Gastrocnemius medialis (tissue), 4 donors: ENCODE measurements at regions not wholly inside any gene's neighbourhood (a gene's known extent, or its start where the extent isn't known, plus 50 kb on each side); places are given as distances from the start of the nearest gene placed in this dataset.

Experiments
- POLR2A ChIP-seq, 2 donors: fragments of 450-650 bp; IDR thresholded peaks; one replicate each; pipeline ENCODE4 v1.6.1; 2017; ENCODE audit warnings: antibody characterized with exemption in 2 of 2, mild to moderate bottlenecking in 2 of 2, moderate library complexity in 2 of 2
- TF ChIP-seq, protein P1 (sequence below), 5 experiments: fragments of 450-650 bp in 3 of 5; fragments of 200-600 bp in 2 of 5; sonication (generic) in 2 of 5; IDR thresholded peaks in 4 of 5; conservative IDR thresholded peaks in 1 of 5; 1 replicate in 4 of 5; 2 replicates in 1 of 5; pipeline ENCODE4 v1.5.1; 2016 to 2019; ENCODE audit warnings: antibody characterized with exemption in 5 of 5, mild to moderate bottlenecking in 3 of 5, moderate library complexity in 3 of 5

DNA sequence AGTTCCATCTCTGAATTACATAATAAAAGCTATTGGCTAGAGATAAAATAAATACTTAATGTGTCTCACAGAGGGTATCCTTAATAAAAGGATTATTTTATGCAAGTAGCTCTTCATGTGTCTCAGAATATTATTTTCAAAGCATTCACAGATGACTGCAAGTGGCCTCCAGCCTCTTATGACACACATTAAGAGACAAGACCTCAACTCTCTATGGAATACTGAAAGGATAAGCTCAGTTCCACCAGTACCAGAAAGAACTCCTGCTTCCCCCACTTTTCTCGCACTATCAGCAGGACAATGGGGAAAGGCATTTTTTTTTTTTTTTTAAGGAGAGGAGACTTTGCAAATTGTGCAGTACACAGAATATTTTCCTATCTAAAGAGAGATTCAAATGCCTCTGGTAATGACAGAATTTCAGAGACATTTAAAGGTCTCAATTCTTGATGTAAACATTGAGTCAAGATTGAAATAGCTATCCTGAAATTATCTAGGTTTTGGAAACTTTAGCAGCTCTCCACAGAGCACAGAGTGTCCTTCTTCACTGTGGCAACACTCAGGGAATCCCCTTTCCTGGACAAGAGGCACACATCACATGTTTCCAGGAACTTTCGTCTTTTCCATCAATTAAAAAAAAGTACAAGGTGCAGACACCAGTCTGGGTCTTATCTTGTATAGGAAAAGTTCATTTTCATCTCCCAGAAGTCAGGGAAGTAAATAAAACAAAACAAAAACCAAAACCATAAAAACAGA, 122.0 kb upstream of the ANK3 start:
- TF ChIP-seq, protein P1, sequence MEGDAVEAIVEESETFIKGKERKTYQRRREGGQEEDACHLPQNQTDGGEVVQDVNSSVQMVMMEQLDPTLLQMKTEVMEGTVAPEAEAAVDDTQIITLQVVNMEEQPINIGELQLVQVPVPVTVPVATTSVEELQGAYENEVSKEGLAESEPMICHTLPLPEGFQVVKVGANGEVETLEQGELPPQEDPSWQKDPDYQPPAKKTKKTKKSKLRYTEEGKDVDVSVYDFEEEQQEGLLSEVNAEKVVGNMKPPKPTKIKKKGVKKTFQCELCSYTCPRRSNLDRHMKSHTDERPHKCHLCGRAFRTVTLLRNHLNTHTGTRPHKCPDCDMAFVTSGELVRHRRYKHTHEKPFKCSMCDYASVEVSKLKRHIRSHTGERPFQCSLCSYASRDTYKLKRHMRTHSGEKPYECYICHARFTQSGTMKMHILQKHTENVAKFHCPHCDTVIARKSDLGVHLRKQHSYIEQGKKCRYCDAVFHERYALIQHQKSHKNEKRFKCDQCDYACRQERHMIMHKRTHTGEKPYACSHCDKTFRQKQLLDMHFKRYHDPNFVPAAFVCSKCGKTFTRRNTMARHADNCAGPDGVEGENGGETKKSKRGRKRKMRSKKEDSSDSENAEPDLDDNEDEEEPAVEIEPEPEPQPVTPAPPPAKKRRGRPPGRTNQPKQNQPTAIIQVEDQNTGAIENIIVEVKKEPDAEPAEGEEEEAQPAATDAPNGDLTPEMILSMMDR (IDR thresholded peaks at IDR 0.05 in 4 of 5, conservative IDR thresholded peaks at IDR 0.05 in 1 of 5): no peak
- no peak for TF ChIP-seq POLR2A (IDR thresholded peaks at IDR 0.05)
